Activated T-cell treated with anti-CD3 and anti-CD28 coated beads, Interleukin-2, amount 50 U/mL, for 72 hours (primary cell): ENCODE measurements at regions not wholly inside any gene's neighbourhood (a gene's known extent, or its start where the extent isn't known, plus 50 kb on each side); places are given as distances from the start of the nearest gene placed in this dataset.
A peak's percentile ranks its signal among the peaks of the same experiment; 100 is the strongest.
"Not testable (repeated sequence)": the region's sequence is repeated elsewhere in the genome, so short reads cannot be mapped to it uniquely, and the experiment has no call there.

Source experiments
- ATAC-seq, 2 donors: fragments of 150-1000 bp; cut with Tn5 transposase; replicated peaks in 1 of 2; 2 replicates each; pipeline ENCODE4 v1.10.0; 2021; ENCODE audit warnings: moderate library complexity in 2 of 2, mild to moderate bottlenecking in 1 of 2
- DNase-seq, 2 donors: peaks; one replicate each; pipeline ENCODE4 v3.0.0; 2021 to 2022; ENCODE audit warnings: mixed read lengths in 1 of 2
- H3K27ac Mint-ChIP-seq: one replicate; pipeline ENCODE4 v1.8.0; 2022; ENCODE audit warnings: mild to moderate bottlenecking, moderate library complexity, mixed read lengths
- H3K27me3 Mint-ChIP-seq: one replicate; pipeline ENCODE4 v1.8.0; 2022; ENCODE audit warnings: low read depth, mixed read lengths
- H3K36me3 Mint-ChIP-seq, 2 donors: one replicate each; pipeline ENCODE4 v1.8.0; 2022; ENCODE audit warnings: mixed read lengths in 2 of 2, mild to moderate bottlenecking in 1 of 2; ENCODE audit not compliant: insufficient read depth in 2 of 2
- H3K4me1 Mint-ChIP-seq: one replicate; pipeline ENCODE4 v1.8.0; 2022; ENCODE audit warnings: low read depth, mixed read lengths
- H3K4me3 Mint-ChIP-seq, 2 donors: one replicate each; pipeline ENCODE4 v1.8.0; 2022; ENCODE audit warnings: mild to moderate bottlenecking in 2 of 2, mixed read lengths in 2 of 2, moderate library complexity in 2 of 2
- H3K9me3 Mint-ChIP-seq, 2 donors: one replicate each; pipeline ENCODE4 v1.8.0; 2022; ENCODE audit warnings: mixed read lengths in 2 of 2

- Mint-ChIP-seq H3K9me3 (no peaks in the 10 kb centered on the region), H3K4me3 (peak overlapping the region in 1 of 2 donors; percentile 13), H3K27me3 (peaks cover 43% of the 10 kb centered on the region), H3K27ac (no peak overlapping the region), H3K4me1 (peaks cover 19% of the 10 kb centered on the region), H3K36me3 (no peaks in the 10 kb centered on the region)
- DNase-seq (no peak), ATAC-seq (peak; percentile 37 to 53)
These were observed 84.9 kb upstream of the NRN1 start for GRCh38 chr6:6091608-6092002.

DNA sequence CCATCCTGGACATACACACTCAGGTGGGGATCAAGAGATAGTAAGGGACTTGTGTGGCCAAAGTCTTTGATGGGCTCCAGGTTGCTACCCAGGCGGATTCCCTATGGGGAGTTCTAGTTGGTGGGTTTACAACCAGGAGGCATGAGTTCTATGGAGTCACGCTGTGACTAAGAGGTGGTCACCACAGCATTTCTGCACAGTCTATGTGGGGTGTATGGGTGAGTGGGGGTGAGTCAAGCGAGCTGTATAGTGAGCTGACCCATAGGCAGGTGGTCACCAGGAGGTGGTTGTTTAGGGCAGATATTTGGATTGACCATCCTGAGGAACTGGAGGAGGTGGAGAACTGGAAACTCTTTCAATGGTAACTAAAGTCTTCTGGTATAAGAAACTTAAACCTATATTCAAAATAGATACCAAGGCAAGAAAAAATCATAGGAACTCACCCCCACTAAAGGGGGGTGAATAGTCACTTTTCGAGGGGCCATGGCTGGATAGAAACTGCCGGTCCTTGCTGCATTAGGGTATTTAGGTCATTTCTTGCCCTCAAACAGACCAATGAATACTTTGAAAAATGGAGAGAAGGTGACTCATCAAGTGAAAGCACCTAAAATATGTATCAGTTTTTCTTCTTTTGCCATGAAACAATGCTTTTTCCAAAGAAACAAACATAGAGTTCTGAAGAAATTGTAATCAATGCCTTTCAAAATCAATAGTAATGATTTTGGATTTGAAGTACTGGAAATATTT is 84.3 kb upstream of the NRN1 start:
- H3K4me1 Mint-ChIP-seq = peaks cover 19% of the 10 kb centered on the region
- H3K9me3 Mint-ChIP-seq = no peaks in the 10 kb centered on the region
- ATAC-seq = no peak
- H3K4me3 Mint-ChIP-seq = no peak overlapping the region
- DNase-seq = no peak
- H3K36me3 Mint-ChIP-seq = no peaks in the 10 kb centered on the region
- H3K27ac Mint-ChIP-seq = no peak overlapping the region
- peaks cover 43% of the 10 kb centered on the region for H3K27me3 Mint-ChIP-seq

DNA sequence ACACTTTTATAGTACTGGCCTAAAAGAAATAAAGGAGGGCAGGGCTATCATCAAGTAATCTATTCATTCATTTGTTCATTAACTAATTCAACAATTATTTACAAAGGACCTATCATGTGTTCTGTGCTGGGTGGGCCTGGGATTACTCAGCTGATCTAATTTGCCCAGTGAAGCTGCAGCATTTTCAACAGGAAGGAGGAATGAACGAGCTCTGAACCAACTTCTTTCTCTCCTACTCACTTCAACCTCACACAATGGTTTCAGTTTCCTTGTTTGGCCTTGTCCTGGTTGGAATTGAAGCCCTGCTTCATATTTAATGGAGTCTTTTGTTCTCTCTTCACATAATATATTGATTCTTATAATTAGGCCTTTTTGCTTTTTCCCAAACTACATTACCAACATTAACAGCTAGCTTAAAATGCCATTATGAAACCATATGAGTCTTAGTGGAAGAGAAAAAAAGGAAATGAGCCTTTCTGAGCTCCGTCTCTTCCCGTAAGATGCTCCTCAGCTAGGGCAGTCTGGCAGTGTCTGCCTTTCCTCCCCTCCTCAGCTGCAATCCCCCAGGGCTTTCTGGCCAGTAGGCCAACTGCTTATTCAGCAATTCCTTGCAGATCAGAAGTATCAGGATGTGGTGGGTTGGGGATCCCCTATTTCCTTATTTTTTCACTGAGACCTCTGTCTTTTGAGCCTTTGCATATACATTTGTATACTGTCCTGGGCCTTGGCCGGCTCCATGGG is 79.4 kb upstream of the NRN1 start:
- Mint-ChIP-seq H3K27ac (no peak overlapping the region), H3K36me3 (peaks cover 2 to 4% of the 10 kb centered on the region in 2 donors), H3K4me1 (peaks cover 5% of the 10 kb centered on the region), H3K9me3 (peaks cover 4 to 9% of the 10 kb centered on the region in 2 donors), H3K27me3 (peaks cover 37% of the 10 kb centered on the region), H3K4me3 (no peak overlapping the region)
- DNase-seq (no peak), ATAC-seq (no peak)

DNA sequence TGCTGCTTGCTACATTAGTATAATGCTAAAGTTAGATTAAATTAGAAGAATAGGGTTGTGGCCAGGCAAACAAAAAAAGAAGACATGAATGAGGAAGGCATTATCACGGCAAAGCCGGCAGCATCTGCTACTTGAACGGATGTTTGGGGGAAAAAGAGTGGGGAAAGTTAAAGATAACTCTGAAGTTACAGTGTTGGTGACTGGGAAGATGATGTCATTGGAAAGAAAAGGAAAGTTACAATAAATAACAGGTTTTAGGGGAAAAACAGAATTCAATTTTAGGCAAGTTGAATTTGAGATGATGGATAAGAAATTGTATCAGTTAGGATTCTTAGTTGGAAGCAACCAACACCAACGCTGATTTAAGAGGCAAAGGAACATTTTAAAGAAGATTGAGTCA is 74.2 kb upstream of the NRN1 start:
- Mint-ChIP-seq H3K27ac (no peak overlapping the region), H3K36me3 (peaks cover 2 to 4% of the 10 kb centered on the region in 2 donors), H3K4me3 (no peak overlapping the region), H3K9me3 (peaks cover 4 to 9% of the 10 kb centered on the region in 2 donors), H3K4me1 (no peaks in the 10 kb centered on the region), H3K27me3 (peaks cover 36% of the 10 kb centered on the region)
- ATAC-seq (no peak), DNase-seq (no peak)

DNA sequence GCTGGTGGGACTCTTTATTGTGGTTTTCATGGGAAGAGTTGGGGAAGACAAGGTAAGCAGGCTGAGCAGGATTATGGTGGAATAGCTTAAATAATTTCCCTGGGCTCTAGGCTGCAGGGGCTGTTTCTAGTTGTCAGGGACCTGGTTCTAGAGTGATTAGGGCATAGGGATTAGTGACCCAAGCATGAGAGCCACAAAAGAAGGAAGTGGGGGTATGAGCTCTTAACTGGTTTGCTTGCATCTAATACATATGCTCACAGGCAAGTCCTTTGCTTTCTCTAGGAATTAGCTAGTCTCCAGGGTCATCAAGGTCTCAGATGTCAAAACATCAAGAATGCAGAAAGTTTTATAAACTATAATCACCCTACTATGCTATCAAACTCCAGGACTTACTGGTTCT is 67.5 kb upstream of the NRN1 start:
- H3K4me3 Mint-ChIP-seq = no peak overlapping the region
- no peaks in the 10 kb centered on the region for H3K4me1 Mint-ChIP-seq
- H3K27me3 Mint-ChIP-seq = peaks cover 52% of the 10 kb centered on the region

GRCh38 chr6:6068157-6068556 is 61.4 kb upstream of the NRN1 start:
- peaks cover 39% of the 10 kb centered on the region for H3K27me3 Mint-ChIP-seq
- ATAC-seq, H3K36me3 Mint-ChIP-seq: not testable (repeated sequence)

More for the DNA sequence above, 67.5 kb upstream of the NRN1 start:
- DNase-seq (no peak), ATAC-seq (no peak)
- H3K9me3 Mint-ChIP-seq = peaks cover 2 to 6% of the 10 kb centered on the region in 2 donors
- peaks cover 1% of the 10 kb centered on the region in 2 donors for H3K36me3 Mint-ChIP-seq
- no peak overlapping the region for H3K27ac Mint-ChIP-seq

DNA sequence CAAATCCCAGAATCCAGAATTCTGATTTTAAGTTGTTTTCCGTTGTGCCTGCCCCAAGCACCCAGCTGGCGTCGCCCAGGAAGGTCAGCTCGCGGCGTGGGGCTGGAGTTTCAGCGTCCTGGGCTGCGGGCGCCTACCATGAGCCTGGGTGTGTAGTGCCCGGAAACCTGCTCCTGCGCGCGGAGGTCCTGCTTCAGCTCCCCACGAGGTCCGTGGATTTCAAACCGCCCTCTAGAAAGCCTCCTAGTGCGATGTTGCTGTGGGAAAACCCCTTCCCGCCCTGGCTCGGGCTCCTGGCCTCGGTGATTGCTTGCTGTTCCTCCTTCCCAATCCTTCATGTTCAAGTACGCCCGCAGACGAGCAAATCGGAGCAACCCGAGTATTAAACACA is 51.3 kb upstream of the NRN1 start:
- no peaks in the 10 kb centered on the region for H3K9me3 Mint-ChIP-seq
- no peaks in the 10 kb centered on the region for H3K36me3 Mint-ChIP-seq
- no peak overlapping the region for H3K27ac Mint-ChIP-seq
- H3K4me1 Mint-ChIP-seq = no peaks in the 10 kb centered on the region
- H3K4me3 Mint-ChIP-seq = no peak overlapping the region
- DNase-seq = no peak
- peaks cover 45% of the 10 kb centered on the region for H3K27me3 Mint-ChIP-seq
- ATAC-seq = no peak

More at GRCh38 chr6:6068157-6068556, 61.4 kb upstream of the NRN1 start:
- not testable (repeated sequence) for DNase-seq, H3K27ac Mint-ChIP-seq, H3K4me1 Mint-ChIP-seq, H3K4me3 Mint-ChIP-seq
- peaks cover 6 to 11% of the 10 kb centered on the region in 2 donors for H3K9me3 Mint-ChIP-seq

DNA sequence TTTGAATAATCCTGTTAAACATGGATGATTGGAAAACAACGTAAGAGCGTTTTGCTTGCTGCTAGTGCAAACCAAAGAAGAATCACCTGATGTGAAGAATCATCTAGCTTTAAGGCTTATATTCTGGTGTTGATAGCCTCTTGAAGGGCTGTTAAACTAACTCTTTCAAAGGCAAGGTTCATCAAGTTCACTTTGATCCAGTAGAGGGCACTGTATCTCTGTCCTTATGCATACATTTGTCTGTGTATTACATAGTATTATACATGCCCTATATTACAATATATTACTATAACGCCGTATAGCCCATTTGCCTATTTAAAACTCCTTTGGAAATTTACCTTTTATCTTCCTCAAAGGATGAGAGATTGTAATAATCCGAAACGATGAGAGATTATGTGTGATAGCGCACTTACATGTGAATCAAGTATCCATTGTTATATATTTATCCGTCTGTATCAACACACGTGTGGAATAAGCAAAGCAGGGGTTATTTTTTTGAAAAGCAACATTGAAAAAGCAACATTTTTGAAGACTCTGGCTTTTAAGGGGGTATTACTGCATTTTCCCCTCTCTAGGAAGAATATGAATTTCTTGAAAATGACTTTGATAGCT is 50.8 kb upstream of the NRN1 start:
- Mint-ChIP-seq H3K9me3 (no peaks in the 10 kb centered on the region), H3K4me3 (no peak overlapping the region), H3K27ac (no peak overlapping the region), H3K27me3 (peaks cover 45% of the 10 kb centered on the region), H3K4me1 (no peaks in the 10 kb centered on the region), H3K36me3 (no peaks in the 10 kb centered on the region)
- DNase-seq = peak in 1 of 2 donors; percentile 10
- ATAC-seq = peak; percentile 41 to 57
